SK-N-SH treated with all-trans-retinoic acid at 6 μM for 48 hours (cell line): ENCODE measurements at regions not wholly inside any gene's neighbourhood (a gene's known extent, or its start where the extent isn't known, plus 50 kb on each side); places are given as distances from the start of the nearest gene placed in this dataset.
"Not testable (repeated sequence)": the region's sequence is repeated elsewhere in the genome, so short reads cannot be mapped to it uniquely, and the experiment has no call there.

Source experiments
- ATAC-seq: fragments of 200-7000 bp; cut with Tn5 transposase; 3 replicates; pipeline ENCODE4 v1.9.1; 2020; ENCODE audit warnings: mild to moderate bottlenecking, moderate library complexity
- ARNTL ChIP-seq: fragments of 450-650 bp; formaldehyde crosslinking; IDR thresholded peaks from 2 replicates; pipeline ENCODE4 v1.5.0; 2020; ENCODE audit warnings: low read depth, mild to moderate bottlenecking, moderate library complexity, borderline replicate concordance
- BACH2 ChIP-seq: fragments of 250-450 bp; sonication (Bioruptor Pico); IDR thresholded peaks from 2 replicates; pipeline ENCODE4 v1.9.0; 2021; ENCODE audit warnings: mild to moderate bottlenecking, borderline replicate concordance
- CREB5 ChIP-seq: fragments of 250-450 bp; sonication (Bioruptor Pico); IDR thresholded peaks from 2 replicates; pipeline ENCODE4 v1.5.1; 2020; ENCODE audit warnings: low read depth, mild to moderate bottlenecking, moderate library complexity
- CSRNP3 ChIP-seq: fragments of 250-450 bp; sonication (Bioruptor Pico); IDR thresholded peaks from 2 replicates; pipeline ENCODE4 v1.5.1; 2021; ENCODE audit warnings: mild to moderate bottlenecking, moderate library complexity
- ESRRG ChIP-seq: fragments of 250-450 bp; sonication (Bioruptor Pico); IDR thresholded peaks from 2 replicates; pipeline ENCODE4 v1.6.1; 2021; ENCODE audit warnings: mild to moderate bottlenecking
- GLIS3 ChIP-seq: fragments of 250-450 bp; sonication (Bioruptor Pico); IDR thresholded peaks from 2 replicates; pipeline ENCODE4 v1.5.0; 2020; ENCODE audit warnings: mild to moderate bottlenecking, moderate library complexity
- ISL1 ChIP-seq: fragments of 250-450 bp; sonication (Bioruptor Pico); IDR thresholded peaks from 2 replicates; pipeline ENCODE4 v2.1.2; 2022; ENCODE audit warnings: mild to moderate bottlenecking, moderate library complexity
- OSR1 ChIP-seq: fragments of 250-450 bp; sonication (Bioruptor Pico); IDR thresholded peaks from 2 replicates; pipeline ENCODE4 v1.8.0; 2022; ENCODE audit warnings: moderate library complexity, mild to moderate bottlenecking, inconsistent platforms
- PATZ1 ChIP-seq: fragments of 250-450 bp; sonication (Bioruptor Pico); IDR thresholded peaks from 2 replicates; pipeline ENCODE4 v1.8.0; 2020; ENCODE audit warnings: mild to moderate bottlenecking, moderate library complexity, borderline replicate concordance
- PPARA ChIP-seq: fragments of 250-450 bp; sonication (Bioruptor Pico); IDR thresholded peaks from 2 replicates; pipeline ENCODE4 v1.5.0; 2020; ENCODE audit warnings: mild to moderate bottlenecking, borderline replicate concordance
- RARB ChIP-seq: fragments of 250-450 bp; sonication (Bioruptor Pico); IDR thresholded peaks from 2 replicates; pipeline ENCODE4 v1.8.0; 2021; ENCODE audit warnings: mild to moderate bottlenecking, moderate library complexity
- SNAI2 ChIP-seq: fragments of 250-450 bp; sonication (Bioruptor Pico); IDR thresholded peaks from 2 replicates; pipeline ENCODE4 v1.5.0; 2020; ENCODE audit warnings: mild to moderate bottlenecking, moderate library complexity
- TOX ChIP-seq: fragments of 250-450 bp; sonication (Bioruptor Pico); IDR thresholded peaks from 2 replicates; pipeline ENCODE4 v1.8.0; 2021; ENCODE audit warnings: mild to moderate bottlenecking, moderate library complexity, borderline replicate concordance
- TSHZ2 ChIP-seq: fragments of 250-450 bp; sonication (Bioruptor Pico); IDR thresholded peaks from 2 replicates; pipeline ENCODE4 v1.5.0; 2020; ENCODE audit warnings: mild to moderate bottlenecking, moderate library complexity
- ZC3H10 ChIP-seq: fragments of 250-450 bp; sonication (Bioruptor Pico); IDR thresholded peaks from 2 replicates; pipeline ENCODE4 v1.5.1; 2021; ENCODE audit warnings: mild to moderate bottlenecking, moderate library complexity
- ZFP3 ChIP-seq: fragments of 250-450 bp; sonication (Bioruptor Pico); IDR thresholded peaks from 2 replicates; pipeline ENCODE4 v1.5.0; 2020; ENCODE audit warnings: mild to moderate bottlenecking, moderate library complexity
- ZFP30 ChIP-seq: fragments of 450-650 bp; formaldehyde crosslinking; IDR thresholded peaks from 2 replicates; pipeline ENCODE4 v1.5.0; 2022; ENCODE audit warnings: mild to moderate bottlenecking, moderate library complexity
- ZNF565 ChIP-seq: fragments of 450-650 bp; formaldehyde crosslinking; conservative IDR thresholded peaks from 2 replicates; pipeline ENCODE4 v1.5.0; 2020; ENCODE audit warnings: low read depth, mild to moderate bottlenecking, moderate library complexity
- ZNF70 ChIP-seq: fragments of 450-650 bp; formaldehyde crosslinking; IDR thresholded peaks from 2 replicates; pipeline ENCODE4 v1.5.0; 2020; ENCODE audit warnings: mild to moderate bottlenecking, moderate library complexity
- ZNF8 ChIP-seq: fragments of 450-650 bp; formaldehyde crosslinking; IDR thresholded peaks from 2 replicates; pipeline ENCODE4 v1.5.0; 2020; ENCODE audit warnings: mild to moderate bottlenecking, moderate library complexity

- TF ChIP-seq GLIS3 (CRISPR knock-in tag) = no peak
- TF ChIP-seq ZNF70 = no peak
- no peak for TF ChIP-seq BACH2
- no peak for TF ChIP-seq CSRNP3 (CRISPR knock-in tag)
- TF ChIP-seq TOX (CRISPR knock-in tag) = no peak
- TF ChIP-seq RARB (CRISPR knock-in tag) = no peak
- TF ChIP-seq CREB5 (CRISPR knock-in tag) = no peak
- no peak for TF ChIP-seq SNAI2 (CRISPR knock-in tag)
- TF ChIP-seq PATZ1 = no peak
- no peak for TF ChIP-seq OSR1 (CRISPR knock-in tag)
- TF ChIP-seq ZNF8 (CRISPR knock-in tag) = no peak
- no peak for ATAC-seq
These were observed 483.4 kb downstream of the PLK2 start for GRCh38 chr5:57976506-57976905.

GRCh38 chr5:57972099-57972498 is 487.8 kb downstream of the PLK2 start:
- not testable (repeated sequence) for ATAC-seq

GRCh38 chr5:57960569-57960968 is 478.0 kb upstream of the ACTBL2 start:
- ATAC-seq = no peak
- TF ChIP-seq ESRRG (CRISPR knock-in tag) (no peak), TOX (CRISPR knock-in tag) (no peak), ARNTL (CRISPR knock-in tag) (no peak), TSHZ2 (CRISPR knock-in tag) (no peak), CREB5 (CRISPR knock-in tag) (no peak), ZFP3 (CRISPR knock-in tag) (no peak), ZNF70 (no peak), OSR1 (CRISPR knock-in tag) (no peak)
- TF ChIP-seq, all 23 proteins: peak for 0

GRCh38 chr5:57956636-57957035 is 474.0 kb upstream of the ACTBL2 start:
- ATAC-seq = no peak
- no peak for TF ChIP-seq TSHZ2 (CRISPR knock-in tag)
- no peak for TF ChIP-seq ISL1
- no peak for TF ChIP-seq ESRRG (CRISPR knock-in tag)
- TF ChIP-seq PATZ1 = no peak
- no peak for TF ChIP-seq ZFP3 (CRISPR knock-in tag)
- TF ChIP-seq ZNF70 = no peak
- TF ChIP-seq ZNF565 = no peak
- TF ChIP-seq CSRNP3 (CRISPR knock-in tag) = no peak
- no peak for TF ChIP-seq SNAI2 (CRISPR knock-in tag)
- TF ChIP-seq ZC3H10 = no peak
- no peak for TF ChIP-seq GLIS3 (CRISPR knock-in tag)
- no peak for TF ChIP-seq OSR1 (CRISPR knock-in tag)
- no peak for TF ChIP-seq ZFP30 (CRISPR knock-in tag)
- no peak for TF ChIP-seq RARB (CRISPR knock-in tag)
- TF ChIP-seq PPARA (CRISPR knock-in tag) = no peak
